ENCODE measurements at regions not wholly inside any gene's neighbourhood (a gene's known extent, or its start where the extent isn't known, plus 50 kb on each side); places are given as distances from the start of the nearest gene placed in this dataset.

DNA sequence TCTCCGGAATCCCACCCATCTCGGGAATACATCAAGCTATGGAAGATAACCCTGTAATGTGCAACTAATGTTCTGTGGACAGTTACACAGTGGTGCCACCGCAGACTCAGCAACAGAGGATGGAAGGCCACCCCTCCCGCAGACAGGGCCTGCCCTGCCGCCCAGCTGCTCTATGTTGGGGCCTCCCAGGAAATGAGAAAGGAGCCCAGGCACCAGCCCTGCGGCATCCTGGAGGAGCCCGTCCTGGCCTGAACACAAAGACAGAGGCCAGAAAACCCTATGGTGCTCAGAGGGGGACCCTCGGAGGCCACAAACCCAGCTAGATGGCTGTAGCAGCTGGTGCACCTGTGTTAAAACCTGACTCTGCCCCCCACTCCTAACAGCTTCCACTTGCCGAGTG lies 216.1 kb upstream of the RPL38 start:
- no peak for ATAC-seq (ENCODE audit: low read depth)
- no peak for DNase-seq (ENCODE audit: low spot score in 2 of 2)
- Mint-ChIP-seq H3K27ac (no peak overlapping the region), H3K4me3 (no peak overlapping the region), H3K36me3 (no peaks in the 10 kb centered on the region), H3K9me3 (no peaks in the 10 kb centered on the region), H3K27me3 (peaks cover 14% of the 10 kb centered on the region), H3K4me1 (peaks cover 10% of the 10 kb centered on the region)

GRCh38 chr17:73987845-73988509 lies 215.5 kb upstream of the RPL38 start:
- no peak for DNase-seq (ENCODE audit: low spot score in 2 of 2)
- Mint-ChIP-seq H3K27me3 (peaks cover 15% of the 10 kb centered on the region), H3K27ac (no peak overlapping the region), H3K36me3 (no peaks in the 10 kb centered on the region), H3K9me3 (no peaks in the 10 kb centered on the region), H3K4me3 (no peak overlapping the region), H3K4me1 (peaks cover 6% of the 10 kb centered on the region)
- ATAC-seq (ENCODE audit: low read depth) = no peak

DNA sequence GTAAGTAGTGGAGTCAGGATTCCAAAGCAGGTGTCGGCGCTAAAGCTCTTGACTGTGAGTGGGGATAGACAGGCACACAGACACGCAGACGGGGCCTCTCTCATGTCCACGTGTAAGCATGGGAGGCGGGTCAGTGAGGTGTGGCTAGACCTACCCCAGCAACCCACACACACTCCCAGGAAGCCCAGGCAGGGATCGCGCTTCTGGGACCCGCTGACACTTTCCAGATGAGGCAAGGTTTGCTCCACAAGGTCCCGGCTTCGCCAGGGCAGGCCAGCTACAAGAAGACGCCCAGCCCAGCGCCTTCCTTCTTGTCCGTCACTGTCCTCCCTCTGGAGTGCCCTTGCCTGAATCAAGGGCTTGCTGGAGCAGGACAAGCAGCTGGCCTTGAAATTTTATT lies 213.8 kb upstream of the RPL38 start:
- DNase-seq (ENCODE audit: low spot score in 2 of 2) (no peak), ATAC-seq (ENCODE audit: low read depth) (no peak)
- Mint-ChIP-seq H3K36me3 (no peaks in the 10 kb centered on the region), H3K9me3 (no peaks in the 10 kb centered on the region), H3K4me1 (peaks cover 4% of the 10 kb centered on the region), H3K4me3 (no peak overlapping the region), H3K27me3 (peaks cover 15% of the 10 kb centered on the region), H3K27ac (no peak overlapping the region)

- DNase-seq (ENCODE audit: low spot score in 2 of 2) (no peak), ATAC-seq (ENCODE audit: low read depth) (no peak)
- H3K4me3 Mint-ChIP-seq = no peak overlapping the region
- no peaks in the 10 kb centered on the region for H3K4me1 Mint-ChIP-seq
- H3K36me3 Mint-ChIP-seq = no peaks in the 10 kb centered on the region
- H3K9me3 Mint-ChIP-seq = no peaks in the 10 kb centered on the region
- no peak overlapping the region for H3K27ac Mint-ChIP-seq
- peaks cover 10% of the 10 kb centered on the region for H3K27me3 Mint-ChIP-seq
Measured at GRCh38 chr17:73990290-73990689, 213.2 kb upstream of the RPL38 start.

- no peak for ATAC-seq (ENCODE audit: low read depth)
Measured at GRCh38 chr17:73991260-73991659, 212.2 kb upstream of the RPL38 start.

GRCh38 chr17:73994946-73995345 lies 208.5 kb upstream of the RPL38 start:
- ATAC-seq (ENCODE audit: low read depth) = no peak
- peaks cover 11% of the 10 kb centered on the region for H3K27me3 Mint-ChIP-seq
- DNase-seq (ENCODE audit: low spot score in 2 of 2) = no peak
- no peak overlapping the region for H3K4me3 Mint-ChIP-seq
- H3K27ac Mint-ChIP-seq = no peak overlapping the region
- no peaks in the 10 kb centered on the region for H3K4me1 Mint-ChIP-seq
- no peaks in the 10 kb centered on the region for H3K9me3 Mint-ChIP-seq
- H3K36me3 Mint-ChIP-seq = no peaks in the 10 kb centered on the region

More at GRCh38 chr17:73991260-73991659, 212.2 kb upstream of the RPL38 start:
- Mint-ChIP-seq H3K4me1 (no peaks in the 10 kb centered on the region), H3K27ac (no peak overlapping the region), H3K4me3 (no peak overlapping the region), H3K9me3 (no peaks in the 10 kb centered on the region), H3K36me3 (no peaks in the 10 kb centered on the region), H3K27me3 (peaks cover 9% of the 10 kb centered on the region)
- DNase-seq (ENCODE audit: low spot score in 2 of 2) = no peak

- no peak overlapping the region for H3K4me3 Mint-ChIP-seq
- peaks cover 13% of the 10 kb centered on the region for H3K27me3 Mint-ChIP-seq
- H3K4me1 Mint-ChIP-seq = no peaks in the 10 kb centered on the region
- H3K27ac Mint-ChIP-seq = no peak overlapping the region
- no peaks in the 10 kb centered on the region for H3K9me3 Mint-ChIP-seq
- no peaks in the 10 kb centered on the region for H3K36me3 Mint-ChIP-seq
- DNase-seq (ENCODE audit: low spot score in 2 of 2) (no peak), ATAC-seq (ENCODE audit: low read depth) (no peak)
Measured at GRCh38 chr17:73997059-73997458, 206.4 kb upstream of the RPL38 start.

DNA sequence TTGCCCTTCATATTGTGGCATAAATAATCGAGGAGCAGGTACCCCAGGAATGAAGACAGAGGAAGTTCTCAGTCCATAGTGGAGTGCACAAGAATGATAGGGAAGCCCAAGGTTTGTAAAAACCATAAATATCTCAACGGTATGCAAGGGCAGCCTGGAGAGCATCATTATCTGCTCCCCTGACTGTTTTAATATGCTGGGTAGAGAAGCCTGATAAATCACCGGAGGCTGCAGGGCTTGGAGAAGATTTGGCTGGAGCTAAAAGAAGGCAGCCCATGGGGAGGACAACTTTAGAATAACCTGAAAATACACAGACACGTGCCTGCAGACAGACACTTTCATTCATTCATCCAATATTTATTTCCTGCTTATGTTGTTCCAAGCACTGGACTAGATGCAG lies 205.2 kb upstream of the RPL38 start:
- Mint-ChIP-seq H3K9me3 (no peaks in the 10 kb centered on the region), H3K27me3 (peaks cover 11% of the 10 kb centered on the region), H3K27ac (no peak overlapping the region), H3K4me3 (no peak overlapping the region), H3K4me1 (no peaks in the 10 kb centered on the region), H3K36me3 (no peaks in the 10 kb centered on the region)
- DNase-seq (ENCODE audit: low spot score in 2 of 2) (no peak), ATAC-seq (ENCODE audit: low read depth) (no peak)

GRCh38 chr17:73998653-73999645 lies 204.5 kb upstream of the RPL38 start:
- ATAC-seq (ENCODE audit: low read depth) (peak; percentile 68), DNase-seq (ENCODE audit: low spot score in 2 of 2) (peak; percentile 60)
- H3K27ac Mint-ChIP-seq = no peak overlapping the region
- no peaks in the 10 kb centered on the region for H3K9me3 Mint-ChIP-seq
- H3K4me3 Mint-ChIP-seq = no peak overlapping the region
- H3K36me3 Mint-ChIP-seq = no peaks in the 10 kb centered on the region
- no peaks in the 10 kb centered on the region for H3K4me1 Mint-ChIP-seq
- peaks cover 10% of the 10 kb centered on the region for H3K27me3 Mint-ChIP-seq

DNA sequence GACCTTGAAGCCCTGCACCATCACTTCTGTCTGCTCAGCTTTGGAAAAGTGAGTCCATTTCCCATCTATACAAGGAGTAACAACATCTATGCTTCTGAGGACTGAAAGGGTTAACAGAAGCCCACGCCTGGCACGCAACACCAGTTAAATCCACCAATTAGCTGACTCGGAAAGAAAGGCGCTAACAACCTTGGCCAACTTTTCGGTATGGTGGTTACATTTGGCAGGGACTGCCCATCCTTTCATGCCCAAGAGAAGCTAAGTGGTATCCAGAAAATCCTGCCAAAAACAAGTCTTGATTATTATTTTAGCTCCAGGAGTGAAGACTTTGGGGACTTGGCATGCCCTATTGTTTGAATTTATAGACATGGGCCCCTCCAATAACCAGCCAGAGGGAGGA lies 202.3 kb upstream of the RPL38 start:
- ATAC-seq (ENCODE audit: low read depth) = no peak
- no peaks in the 10 kb centered on the region for H3K4me1 Mint-ChIP-seq
- H3K9me3 Mint-ChIP-seq = no peaks in the 10 kb centered on the region
- peaks cover 18% of the 10 kb centered on the region for H3K27me3 Mint-ChIP-seq
- H3K27ac Mint-ChIP-seq = no peak overlapping the region
- H3K36me3 Mint-ChIP-seq = no peaks in the 10 kb centered on the region
- no peak for DNase-seq (ENCODE audit: low spot score in 2 of 2)
- H3K4me3 Mint-ChIP-seq = no peak overlapping the region

DNA sequence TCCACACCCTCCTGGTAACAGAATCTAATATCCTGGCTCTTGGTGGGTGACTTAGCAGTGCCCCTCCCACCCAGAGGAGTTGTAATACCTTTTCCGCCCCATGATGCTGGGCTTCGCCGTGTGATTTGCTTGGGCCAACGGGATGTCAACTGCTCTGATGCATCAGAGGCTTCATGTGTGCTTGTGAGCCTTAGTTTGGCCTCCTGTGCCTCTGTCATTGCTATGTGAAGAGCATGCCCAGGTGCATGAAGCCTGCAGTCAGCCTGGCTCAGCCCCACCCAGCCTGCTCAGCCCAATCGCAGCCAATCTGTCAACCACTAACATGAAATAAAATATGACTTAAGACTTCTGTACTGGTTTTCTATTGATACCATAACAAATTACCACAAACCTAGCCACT lies 201.2 kb upstream of the RPL38 start:
- Mint-ChIP-seq H3K36me3 (no peaks in the 10 kb centered on the region), H3K4me1 (no peaks in the 10 kb centered on the region), H3K9me3 (no peaks in the 10 kb centered on the region), H3K27me3 (peaks cover 18% of the 10 kb centered on the region), H3K4me3 (no peak overlapping the region), H3K27ac (no peak overlapping the region)
- ATAC-seq (ENCODE audit: low read depth) = no peak
- DNase-seq (ENCODE audit: low spot score in 2 of 2) = no peak

GRCh38 chr17:74004056-74004455 lies 199.4 kb upstream of the RPL38 start:
- no peaks in the 10 kb centered on the region for H3K9me3 Mint-ChIP-seq
- DNase-seq (ENCODE audit: low spot score in 2 of 2) = no peak
- H3K36me3 Mint-ChIP-seq = no peaks in the 10 kb centered on the region
- no peaks in the 10 kb centered on the region for H3K4me1 Mint-ChIP-seq
- ATAC-seq (ENCODE audit: low read depth) = no peak
- no peak overlapping the region for H3K4me3 Mint-ChIP-seq
- no peak overlapping the region for H3K27ac Mint-ChIP-seq
- H3K27me3 Mint-ChIP-seq = peaks cover 19% of the 10 kb centered on the region

DNA sequence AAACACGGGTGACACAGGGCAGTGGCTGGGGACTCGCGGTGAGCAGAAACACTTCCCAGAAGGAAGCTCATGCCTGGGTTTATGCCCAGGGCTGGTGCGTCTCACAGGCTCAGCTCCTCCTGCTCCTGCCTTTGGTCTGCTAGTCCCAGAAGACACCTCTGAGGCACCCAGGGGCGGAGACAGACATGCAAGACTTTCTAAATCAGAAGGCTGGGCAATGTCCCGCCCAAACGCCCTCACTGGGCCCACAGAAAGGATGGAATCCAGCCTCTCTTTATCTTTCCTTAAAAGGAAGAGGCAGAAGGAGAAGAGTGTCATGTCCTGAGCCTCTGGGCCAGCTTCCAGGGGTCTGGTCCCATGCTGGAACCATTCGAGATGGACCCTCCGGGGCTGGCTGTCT lies 197.7 kb upstream of the RPL38 start:
- Mint-ChIP-seq H3K9me3 (no peaks in the 10 kb centered on the region), H3K27me3 (peaks cover 27% of the 10 kb centered on the region), H3K27ac (no peak overlapping the region), H3K4me3 (no peak overlapping the region), H3K36me3 (no peaks in the 10 kb centered on the region), H3K4me1 (no peaks in the 10 kb centered on the region)
- DNase-seq (ENCODE audit: low spot score in 2 of 2) (no peak), ATAC-seq (ENCODE audit: low read depth) (no peak)

GRCh38 chr17:74006371-74006770 lies 197.1 kb upstream of the RPL38 start:
- no peaks in the 10 kb centered on the region for H3K9me3 Mint-ChIP-seq
- H3K27ac Mint-ChIP-seq = no peak overlapping the region

More at GRCh38 chr17:74006371-74006770, 197.1 kb upstream of the RPL38 start:
- DNase-seq (ENCODE audit: low spot score in 2 of 2) (no peak), ATAC-seq (ENCODE audit: low read depth) (no peak)
- no peaks in the 10 kb centered on the region for H3K4me1 Mint-ChIP-seq
- no peaks in the 10 kb centered on the region for H3K36me3 Mint-ChIP-seq
- no peak overlapping the region for H3K4me3 Mint-ChIP-seq
- H3K27me3 Mint-ChIP-seq = peaks cover 27% of the 10 kb centered on the region
